ENCODE measurements at regions not wholly inside any gene's neighbourhood (a gene's known extent, or its start where the extent isn't known, plus 50 kb on each side); places are given as distances from the start of the nearest gene placed in this dataset.

DNA sequence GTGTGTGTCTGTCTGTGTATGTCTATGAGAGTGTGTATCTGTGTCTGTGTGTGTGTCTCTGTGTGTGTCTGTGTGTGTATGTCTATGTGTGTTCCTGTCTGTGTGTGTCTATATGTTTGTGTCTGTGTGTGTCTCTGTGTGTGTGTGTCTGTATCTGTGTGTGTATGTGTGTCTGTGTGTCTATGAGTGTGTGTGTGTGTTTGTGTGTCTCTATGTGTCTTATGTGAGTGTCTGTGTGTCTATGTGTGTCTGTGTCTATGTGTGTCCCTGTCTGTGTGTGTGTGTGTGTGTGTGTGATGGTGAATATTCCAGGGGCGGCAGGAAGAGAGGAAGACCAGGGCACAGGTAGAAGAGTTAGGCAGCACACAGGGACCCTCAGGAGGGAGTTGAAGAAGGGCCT lies 173.2 kb downstream of the MYCN start:
- no peak for DNase-seq (ENCODE audit: low read depth, low spot score)
- H3K9me3 Mint-ChIP-seq = no peaks in the 10 kb centered on the region
- no peak overlapping the region for H3K4me3 Mint-ChIP-seq
- no peaks in the 10 kb centered on the region for H3K36me3 Mint-ChIP-seq (ENCODE audit: low read depth)
- TF ChIP-seq, protein P1, sequence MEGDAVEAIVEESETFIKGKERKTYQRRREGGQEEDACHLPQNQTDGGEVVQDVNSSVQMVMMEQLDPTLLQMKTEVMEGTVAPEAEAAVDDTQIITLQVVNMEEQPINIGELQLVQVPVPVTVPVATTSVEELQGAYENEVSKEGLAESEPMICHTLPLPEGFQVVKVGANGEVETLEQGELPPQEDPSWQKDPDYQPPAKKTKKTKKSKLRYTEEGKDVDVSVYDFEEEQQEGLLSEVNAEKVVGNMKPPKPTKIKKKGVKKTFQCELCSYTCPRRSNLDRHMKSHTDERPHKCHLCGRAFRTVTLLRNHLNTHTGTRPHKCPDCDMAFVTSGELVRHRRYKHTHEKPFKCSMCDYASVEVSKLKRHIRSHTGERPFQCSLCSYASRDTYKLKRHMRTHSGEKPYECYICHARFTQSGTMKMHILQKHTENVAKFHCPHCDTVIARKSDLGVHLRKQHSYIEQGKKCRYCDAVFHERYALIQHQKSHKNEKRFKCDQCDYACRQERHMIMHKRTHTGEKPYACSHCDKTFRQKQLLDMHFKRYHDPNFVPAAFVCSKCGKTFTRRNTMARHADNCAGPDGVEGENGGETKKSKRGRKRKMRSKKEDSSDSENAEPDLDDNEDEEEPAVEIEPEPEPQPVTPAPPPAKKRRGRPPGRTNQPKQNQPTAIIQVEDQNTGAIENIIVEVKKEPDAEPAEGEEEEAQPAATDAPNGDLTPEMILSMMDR (conservative IDR thresholded peaks at IDR 0.05) = no peak
- no peak overlapping the region for H3K27ac Mint-ChIP-seq (ENCODE audit: unreplicated experiment)
- no peaks in the 10 kb centered on the region for H3K27me3 Mint-ChIP-seq (ENCODE audit: low read depth)
- peaks cover 32% of the 10 kb centered on the region for H3K4me1 Mint-ChIP-seq

DNA sequence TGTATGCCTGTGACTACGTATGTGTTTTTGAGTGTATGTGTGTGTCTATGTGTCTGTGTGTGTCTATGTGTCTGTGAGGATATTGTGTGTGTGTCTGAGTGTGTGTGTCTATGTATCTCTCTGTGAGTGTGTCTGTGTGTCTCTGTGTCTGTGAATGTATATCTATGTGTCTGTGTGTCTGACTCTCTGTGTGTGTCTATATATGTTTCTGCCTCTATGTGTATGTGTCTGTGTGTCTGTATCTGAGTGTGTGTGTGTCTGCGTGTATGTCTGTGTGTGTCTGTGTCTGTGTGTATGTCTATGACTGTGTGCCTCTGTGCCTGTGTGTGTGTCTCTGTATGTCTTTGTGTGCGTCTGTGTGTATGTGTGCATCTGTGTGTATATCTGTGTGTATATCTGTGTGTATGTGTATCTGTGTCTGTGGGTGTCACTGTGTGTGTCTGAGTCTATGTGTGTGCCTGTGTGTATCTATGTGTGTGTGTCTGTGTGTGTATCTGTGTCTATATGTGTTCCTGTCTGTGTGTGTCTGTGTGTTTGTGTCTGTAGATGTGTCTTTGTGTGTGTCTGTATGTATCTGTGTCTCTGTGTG lies 172.7 kb downstream of the MYCN start:
- TF ChIP-seq, protein P1 (conservative IDR thresholded peaks at IDR 0.05) = no peak
- no peak overlapping the region for H3K27ac Mint-ChIP-seq (ENCODE audit: unreplicated experiment)
- H3K4me1 Mint-ChIP-seq = peaks cover 32% of the 10 kb centered on the region
- no peak overlapping the region for H3K4me3 Mint-ChIP-seq
- DNase-seq (ENCODE audit: low read depth, low spot score) = no peak
- no peaks in the 10 kb centered on the region for H3K36me3 Mint-ChIP-seq (ENCODE audit: low read depth)
- H3K27me3 Mint-ChIP-seq (ENCODE audit: low read depth) = no peaks in the 10 kb centered on the region
- H3K9me3 Mint-ChIP-seq = no peaks in the 10 kb centered on the region

DNA sequence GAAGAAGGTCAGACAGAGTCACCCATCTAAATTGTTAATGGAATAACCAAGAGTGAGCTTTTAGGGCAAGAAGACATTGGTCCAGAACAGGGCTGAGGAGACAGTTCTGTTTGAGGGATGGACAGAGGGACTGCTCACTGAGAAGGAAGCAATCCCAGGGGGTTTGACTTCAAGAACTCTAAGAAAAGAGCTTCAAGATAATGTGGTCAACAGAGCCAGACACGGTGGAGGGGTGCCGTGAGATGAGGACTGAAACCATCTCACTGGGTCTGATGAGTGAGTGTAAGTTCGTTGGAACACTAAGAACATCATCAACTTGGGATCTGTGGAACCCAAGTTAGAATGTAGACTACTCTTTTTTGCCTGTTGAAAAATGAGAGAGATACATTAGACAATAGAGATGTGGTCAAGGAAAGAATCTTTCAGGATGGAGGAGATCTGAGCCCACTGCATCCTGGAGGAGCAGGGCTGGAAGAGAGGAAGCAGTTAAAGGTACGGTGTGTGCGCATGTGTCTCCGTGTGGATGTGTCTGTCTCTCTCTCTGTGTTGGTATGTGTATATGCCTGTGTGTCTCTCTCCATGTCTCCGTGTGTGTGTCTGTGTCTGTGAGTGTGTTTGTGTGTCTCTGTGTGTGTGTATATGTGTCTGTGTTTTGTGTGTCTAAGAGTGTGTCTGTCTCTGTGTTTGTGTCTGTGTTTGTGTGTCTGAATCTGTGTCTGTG lies 172.1 kb downstream of the MYCN start:
- peaks cover 32% of the 10 kb centered on the region for H3K4me1 Mint-ChIP-seq
- TF ChIP-seq, protein P1 (conservative IDR thresholded peaks at IDR 0.05) = no peak
- H3K27me3 Mint-ChIP-seq (ENCODE audit: low read depth) = no peaks in the 10 kb centered on the region
- no peak for DNase-seq (ENCODE audit: low read depth, low spot score)
- no peak overlapping the region for H3K4me3 Mint-ChIP-seq
- H3K36me3 Mint-ChIP-seq (ENCODE audit: low read depth) = no peaks in the 10 kb centered on the region
- no peaks in the 10 kb centered on the region for H3K9me3 Mint-ChIP-seq
- no peak overlapping the region for H3K27ac Mint-ChIP-seq (ENCODE audit: unreplicated experiment)

DNA sequence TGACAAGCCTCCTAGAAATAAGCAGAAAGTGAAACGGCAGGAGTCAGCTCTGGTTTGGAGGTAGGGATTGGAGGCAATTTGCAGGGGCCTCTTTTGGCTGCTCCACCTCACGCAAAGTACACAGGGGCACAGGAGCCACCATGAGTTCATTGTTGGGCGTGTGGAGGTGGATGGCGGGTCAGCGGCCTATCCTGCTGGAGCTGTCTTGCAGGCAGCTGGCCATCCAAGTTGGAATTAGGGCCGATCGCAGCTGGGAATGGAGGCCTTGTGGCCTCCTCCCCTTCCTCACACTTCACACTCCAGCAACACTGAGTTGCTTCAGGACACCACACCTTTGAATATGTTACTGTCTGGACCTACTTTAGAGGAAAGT lies 171.5 kb downstream of the MYCN start:
- H3K27me3 Mint-ChIP-seq (ENCODE audit: low read depth) = no peaks in the 10 kb centered on the region
- no peak overlapping the region for H3K4me3 Mint-ChIP-seq
- H3K9me3 Mint-ChIP-seq = no peaks in the 10 kb centered on the region
- no peak overlapping the region for H3K27ac Mint-ChIP-seq (ENCODE audit: unreplicated experiment)
- H3K36me3 Mint-ChIP-seq (ENCODE audit: low read depth) = no peaks in the 10 kb centered on the region
- peaks cover 35% of the 10 kb centered on the region for H3K4me1 Mint-ChIP-seq
- DNase-seq (ENCODE audit: low read depth, low spot score) = no peak
- TF ChIP-seq, protein P1 (conservative IDR thresholded peaks at IDR 0.05) = no peak

DNA sequence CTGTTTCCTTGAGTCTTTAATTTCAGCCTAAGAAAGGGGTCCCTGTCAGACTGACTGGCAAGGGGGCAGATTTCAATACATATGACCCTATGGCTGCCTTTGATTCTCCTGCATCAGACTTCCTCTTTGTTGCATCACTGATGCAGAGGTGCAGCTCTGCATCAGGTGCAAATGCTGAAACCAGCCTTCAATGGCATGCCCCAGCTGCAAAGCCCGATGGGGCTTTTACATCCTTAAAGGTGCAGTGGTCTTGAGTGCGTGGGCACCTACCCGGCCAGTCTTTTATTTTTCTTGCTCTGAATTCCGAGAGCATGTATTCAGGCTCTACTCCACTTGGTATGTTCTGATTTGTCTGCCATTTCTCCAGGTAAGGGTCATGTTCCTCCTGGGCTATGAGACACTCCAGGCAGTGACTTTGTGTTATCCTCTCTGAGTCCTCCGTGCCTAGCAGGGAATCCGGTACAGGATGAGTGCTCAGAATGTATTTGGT lies 169.5 kb downstream of the MYCN start:
- Mint-ChIP-seq H3K27ac (ENCODE audit: unreplicated experiment) (no peak overlapping the region), H3K36me3 (ENCODE audit: low read depth) (no peaks in the 10 kb centered on the region), H3K9me3 (no peaks in the 10 kb centered on the region), H3K27me3 (ENCODE audit: low read depth) (no peaks in the 10 kb centered on the region), H3K4me3 (no peak overlapping the region), H3K4me1 (peaks cover 36% of the 10 kb centered on the region)
- DNase-seq (ENCODE audit: low read depth, low spot score) = no peak
- TF ChIP-seq, protein P1 (conservative IDR thresholded peaks at IDR 0.05) = no peak

Measured in neural crest cell (in vitro differentiated cells).